Osteoblast (primary cell): ENCODE measurements at regions not wholly inside any gene's neighbourhood (a gene's known extent, or its start where the extent isn't known, plus 50 kb on each side); places are given as distances from the start of the nearest gene placed in this dataset.

Experiments
- DNase-seq: peaks from one replicate; pipeline ENCODE4 v3.0.0; 2011; ENCODE audit warnings: low spot score, mixed read lengths; ENCODE audit not compliant: insufficient read length; ENCODE audit errors: missing footprints
- H2AFZ ChIP-seq: 2 replicates; pipeline ENCODE4 v1.6.0; 2011; ENCODE audit warnings: mild to moderate bottlenecking, low read length
- H3K27ac ChIP-seq: 2 replicates; pipeline ENCODE4 v1.5.1; 2011; ENCODE audit warnings: mild to moderate bottlenecking, low read depth, low read length, moderate library complexity
- H3K27me3 ChIP-seq: 2 replicates; pipeline ENCODE4 v1.6.0; 2012; ENCODE audit warnings: mild to moderate bottlenecking, control low read depth, inconsistent platforms, low read length, moderate library complexity; ENCODE audit not compliant: insufficient read depth
- H3K36me3 ChIP-seq: 2 replicates; pipeline ENCODE4 v1.5.1; 2011; ENCODE audit warnings: mild to moderate bottlenecking, low read length, control low read depth, moderate library complexity; ENCODE audit not compliant: insufficient read depth
- H3K4me1 ChIP-seq: 2 replicates; pipeline ENCODE4 v1.5.1; 2011; ENCODE audit warnings: mild to moderate bottlenecking, low read length, control low read depth, moderate library complexity; ENCODE audit not compliant: insufficient read depth
- H3K4me2 ChIP-seq: 2 replicates; pipeline ENCODE4 v1.6.0; 2011; ENCODE audit warnings: mild to moderate bottlenecking, low read length; ENCODE audit not compliant: insufficient read depth
- H3K4me3 ChIP-seq: fragments of 200-600 bp; sonication (generic); 3 replicates; pipeline ENCODE4 v1.5.1; 2012; ENCODE audit warnings: mild to moderate bottlenecking, low read length, inconsistent platforms; ENCODE audit not compliant: insufficient read depth
- H3K79me2 ChIP-seq: 2 replicates; pipeline ENCODE4 v1.6.0; 2012; ENCODE audit warnings: mild to moderate bottlenecking, low read length, control low read depth, inconsistent platforms; ENCODE audit not compliant: insufficient read depth
- H3K9me3 ChIP-seq: 2 replicates; pipeline ENCODE4 v1.5.1; 2011; ENCODE audit warnings: low read depth, low read length, control low read depth
- H4K20me1 ChIP-seq: 2 replicates; pipeline ENCODE4 v1.6.0; 2012; ENCODE audit warnings: mild to moderate bottlenecking, low read length, control low read depth; ENCODE audit not compliant: insufficient read depth
- CTCF ChIP-seq: IDR thresholded peaks from 2 replicates; pipeline ENCODE4 v1.5.1; 2011; ENCODE audit warnings: mild to moderate bottlenecking, low read depth, low read length, moderate library complexity; ENCODE audit errors: extremely low read depth

- H3K79me2 ChIP-seq: no peaks in the 10 kb centered on the region
- peaks cover 10% of the 10 kb centered on the region for H3K4me1 ChIP-seq
- no peak overlapping the region for H3K27ac ChIP-seq
- no peak overlapping the region for H2AFZ ChIP-seq
- DNase-seq: no peak
- no peaks in the 10 kb centered on the region for H3K9me3 ChIP-seq
- no peak for TF ChIP-seq CTCF
- H3K36me3 ChIP-seq: no peaks in the 10 kb centered on the region
- no peak overlapping the region for H3K4me2 ChIP-seq
- no peak overlapping the region for H3K4me3 ChIP-seq
- no peaks in the 10 kb centered on the region for H4K20me1 ChIP-seq
- no peaks in the 10 kb centered on the region for H3K27me3 ChIP-seq
These were observed 49.6 kb upstream of the OSMR start for GRCh38 chr5:38795986-38796741.
